ENCODE measurements at regions not wholly inside any gene's neighbourhood (a gene's known extent, or its start where the extent isn't known, plus 50 kb on each side); places are given as distances from the start of the nearest gene placed in this dataset.

DNA sequence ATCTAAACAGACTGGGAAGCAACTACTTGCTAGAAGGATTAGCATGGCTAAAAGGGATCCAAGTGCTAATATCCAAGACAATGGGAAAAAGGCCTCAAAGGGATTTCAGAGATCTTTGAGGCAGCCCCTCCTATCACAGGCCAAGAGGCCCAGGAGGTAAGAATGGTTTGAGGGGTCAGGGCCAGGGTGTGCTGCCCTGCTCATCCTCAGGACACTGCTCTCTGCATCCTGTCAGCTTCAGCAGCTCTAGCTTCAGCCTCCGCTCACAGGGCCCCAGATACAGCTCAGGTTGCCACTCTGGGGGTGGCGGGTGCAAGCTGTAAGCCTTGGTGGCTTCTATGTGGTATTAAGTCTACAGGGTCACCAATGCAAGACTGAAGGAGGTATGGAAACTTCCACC, 278.7 kb downstream of the PARP8 start:
- in situ Hi-C loops (cut with HindIII; ENCODE audit: low sequenced_read_pairs) = no loop called here
- no peak overlapping the region for H3K4me3 ChIP-seq (ENCODE audit: low read depth, low read length)
- no peak for DNase-seq (ENCODE audit: low read depth, low spot score)
- TF ChIP-seq, protein P1, sequence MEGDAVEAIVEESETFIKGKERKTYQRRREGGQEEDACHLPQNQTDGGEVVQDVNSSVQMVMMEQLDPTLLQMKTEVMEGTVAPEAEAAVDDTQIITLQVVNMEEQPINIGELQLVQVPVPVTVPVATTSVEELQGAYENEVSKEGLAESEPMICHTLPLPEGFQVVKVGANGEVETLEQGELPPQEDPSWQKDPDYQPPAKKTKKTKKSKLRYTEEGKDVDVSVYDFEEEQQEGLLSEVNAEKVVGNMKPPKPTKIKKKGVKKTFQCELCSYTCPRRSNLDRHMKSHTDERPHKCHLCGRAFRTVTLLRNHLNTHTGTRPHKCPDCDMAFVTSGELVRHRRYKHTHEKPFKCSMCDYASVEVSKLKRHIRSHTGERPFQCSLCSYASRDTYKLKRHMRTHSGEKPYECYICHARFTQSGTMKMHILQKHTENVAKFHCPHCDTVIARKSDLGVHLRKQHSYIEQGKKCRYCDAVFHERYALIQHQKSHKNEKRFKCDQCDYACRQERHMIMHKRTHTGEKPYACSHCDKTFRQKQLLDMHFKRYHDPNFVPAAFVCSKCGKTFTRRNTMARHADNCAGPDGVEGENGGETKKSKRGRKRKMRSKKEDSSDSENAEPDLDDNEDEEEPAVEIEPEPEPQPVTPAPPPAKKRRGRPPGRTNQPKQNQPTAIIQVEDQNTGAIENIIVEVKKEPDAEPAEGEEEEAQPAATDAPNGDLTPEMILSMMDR (IDR thresholded peaks at IDR 0.05; ENCODE audit: low read depth, low read length) = no peak

- TF ChIP-seq, protein P1 (IDR thresholded peaks at IDR 0.05; ENCODE audit: low read depth, low read length) = no peak
Measured at GRCh38 chr5:50947906-50948683, 281.7 kb downstream of the PARP8 start.

GRCh38 chr5:50953290-50953689, 286.9 kb downstream of the PARP8 start:
- H3K4me3 ChIP-seq (ENCODE audit: low read depth, low read length) = no peak overlapping the region
- no peak for DNase-seq (ENCODE audit: low read depth, low spot score)
- in situ Hi-C loops (cut with HindIII; ENCODE audit: low sequenced_read_pairs) = no loop called here
- TF ChIP-seq, protein P1 (IDR thresholded peaks at IDR 0.05; ENCODE audit: low read depth, low read length) = no peak

More at GRCh38 chr5:50947906-50948683, 281.7 kb downstream of the PARP8 start:
- in situ Hi-C loops (cut with HindIII; ENCODE audit: low sequenced_read_pairs) = no loop called here
- H3K4me3 ChIP-seq (ENCODE audit: low read depth, low read length) = no peak overlapping the region
- no peak for DNase-seq (ENCODE audit: low read depth, low spot score)

DNA sequence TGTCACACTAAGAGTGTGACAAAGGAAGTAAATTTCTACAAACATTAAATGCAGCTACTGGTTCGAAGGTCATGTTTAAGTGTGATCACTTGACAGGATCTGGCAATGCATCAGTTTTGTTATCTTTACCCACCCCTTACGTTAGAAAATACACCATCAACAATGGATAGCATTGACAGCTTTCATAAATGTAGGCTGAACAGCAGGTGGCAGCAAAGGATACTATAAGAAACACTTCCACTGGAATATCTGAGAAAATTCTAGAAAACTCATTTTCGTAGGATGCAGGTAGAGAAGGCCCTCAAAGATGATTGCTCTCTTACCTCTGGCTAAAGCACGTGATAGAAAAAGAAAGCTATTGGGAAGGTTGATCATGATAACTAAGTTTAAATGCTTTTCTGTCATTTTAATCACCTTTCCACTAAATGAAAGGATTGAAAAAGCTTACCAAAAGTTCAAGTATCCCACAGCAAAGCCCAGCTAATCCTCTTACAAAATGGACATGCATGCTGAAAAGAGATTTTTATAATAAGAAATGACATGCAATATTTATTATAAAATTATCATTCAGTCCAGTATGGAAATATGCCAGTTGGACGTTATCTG, 292.5 kb downstream of the PARP8 start:
- in situ Hi-C loops (cut with HindIII; ENCODE audit: low sequenced_read_pairs) = no loop called here
- TF ChIP-seq, protein P1 (IDR thresholded peaks at IDR 0.05; ENCODE audit: low read depth, low read length) = peak; percentile 53
- H3K4me3 ChIP-seq (ENCODE audit: low read depth, low read length) = no peak overlapping the region
- DNase-seq (ENCODE audit: low read depth, low spot score) = peak; percentile 39

GRCh38 chr5:50962934-50963872, 296.8 kb downstream of the PARP8 start:
- peak overlapping the region; percentile 24 for H3K4me3 ChIP-seq (ENCODE audit: low read depth, low read length)
- in situ Hi-C loops (cut with HindIII; ENCODE audit: low sequenced_read_pairs) = no loop called here
- peak; percentile 40 for DNase-seq (ENCODE audit: low read depth, low spot score)
- TF ChIP-seq, protein P1 (IDR thresholded peaks at IDR 0.05; ENCODE audit: low read depth, low read length) = peak; percentile 97

Data from astrocyte of the spinal cord (primary cell).